ENCODE measurements at regions not wholly inside any gene's neighbourhood (a gene's known extent, or its start where the extent isn't known, plus 50 kb on each side); places are given as distances from the start of the nearest gene placed in this dataset.

- TF ChIP-seq CTCF (IDR thresholded peaks at IDR 0.05): no peak
Observed at GRCh38 chr12:34204830-34205285, 182.6 kb downstream of the ALG10 start.

GRCh38 chr12:34205401-34205800 is 183.1 kb downstream of the ALG10 start:
- TF ChIP-seq CTCF (IDR thresholded peaks at IDR 0.05): no peak

- no peak for TF ChIP-seq CTCF (IDR thresholded peaks at IDR 0.05)
Observed at GRCh38 chr12:34206061-34206785, 183.9 kb downstream of the ALG10 start.

- no peak for TF ChIP-seq CTCF (IDR thresholded peaks at IDR 0.05)
Observed at GRCh38 chr12:34207858-34208257, 185.6 kb downstream of the ALG10 start.

GRCh38 chr12:34208331-34209258 is 186.3 kb downstream of the ALG10 start:
- no peak for TF ChIP-seq CTCF (IDR thresholded peaks at IDR 0.05)

GRCh38 chr12:34209259-34209835 is 187.1 kb downstream of the ALG10 start:
- TF ChIP-seq CTCF (IDR thresholded peaks at IDR 0.05): no peak

GRCh38 chr12:34210183-34210582 is 187.9 kb downstream of the ALG10 start:
- TF ChIP-seq CTCF (IDR thresholded peaks at IDR 0.05): no peak
